Retinal pigment epithelial cell (primary cell): ENCODE measurements at regions not wholly inside any gene's neighbourhood (a gene's known extent, or its start where the extent isn't known, plus 50 kb on each side); places are given as distances from the start of the nearest gene placed in this dataset.

ENCODE experiments used
- DNase-seq: peaks from one replicate; pipeline ENCODE4 v3.0.0-alpha.2; 2010; ENCODE audit warnings: low read depth
- H3K4me3 ChIP-seq: 2 replicates; pipeline ENCODE4 v1.5.1; 2011; ENCODE audit warnings: mild to moderate bottlenecking, low read length, control low read depth, moderate library complexity
- CTCF ChIP-seq: conservative IDR thresholded peaks from 2 replicates; pipeline ENCODE4 v1.5.1; 2011; ENCODE audit warnings: low read depth, low read length, control low read depth, inconsistent platforms

- no peak for TF ChIP-seq CTCF
- no peak overlapping the region for H3K4me3 ChIP-seq
- DNase-seq: no peak
These were observed 483.8 kb upstream of the JARID2 start for GRCh38 chr6:14762077-14762476.

GRCh38 chr6:14763139-14763538, 482.7 kb upstream of the JARID2 start:
- TF ChIP-seq CTCF: no peak
- peak; percentile 61 for DNase-seq
- no peak overlapping the region for H3K4me3 ChIP-seq

GRCh38 chr6:14763616-14764015, 482.3 kb upstream of the JARID2 start:
- TF ChIP-seq CTCF: no peak
- DNase-seq: no peak
- H3K4me3 ChIP-seq: no peak overlapping the region

- no peak for TF ChIP-seq CTCF
- no peak overlapping the region for H3K4me3 ChIP-seq
- DNase-seq: peak; percentile 68
These were observed 480.8 kb upstream of the JARID2 start for GRCh38 chr6:14765106-14765505.

GRCh38 chr6:14765721-14766390, 480.0 kb upstream of the JARID2 start:
- no peak for DNase-seq
- no peak for TF ChIP-seq CTCF
- H3K4me3 ChIP-seq: no peak overlapping the region

- DNase-seq: no peak
- no peak for TF ChIP-seq CTCF
- H3K4me3 ChIP-seq: no peak overlapping the region
These were observed 479.4 kb upstream of the JARID2 start for GRCh38 chr6:14766391-14766994.

- no peak overlapping the region for H3K4me3 ChIP-seq
- no peak for TF ChIP-seq CTCF
- DNase-seq: no peak
These were observed 478.6 kb upstream of the JARID2 start for GRCh38 chr6:14767226-14767625.
